Body of pancreas (tissue), 4 donors: ENCODE measurements at regions not wholly inside any gene's neighbourhood (a gene's known extent, or its start where the extent isn't known, plus 50 kb on each side); places are given as distances from the start of the nearest gene placed in this dataset.

ENCODE experiments used
- CTCF ChIP-seq, 7 experiments: fragments of 450-650 bp in 4 of 7; fragments of 200-600 bp in 3 of 7; sonication (generic) in 3 of 7; IDR thresholded peaks; one replicate each; pipeline ENCODE4 v1.5.1; 2016 to 2019; ENCODE audit warnings: antibody characterized with exemption in 7 of 7
- POLR2A ChIP-seq, 3 donors: fragments of 450-650 bp; IDR thresholded peaks; one replicate each; pipeline ENCODE4 v1.6.1; 2016; ENCODE audit warnings: antibody characterized with exemption in 3 of 3, mild to moderate bottlenecking in 2 of 3

- TF ChIP-seq POLR2A (IDR thresholded peaks at IDR 0.05): no peak
- TF ChIP-seq CTCF (IDR thresholded peaks at IDR 0.05): no peak
These were observed 177.5 kb upstream of the POU2AF2 start for GRCh38 chr11:111067994-111068393.
